Testis (tissue), 2 donors: ENCODE measurements at regions not wholly inside any gene's neighbourhood (a gene's known extent, or its start where the extent isn't known, plus 50 kb on each side); places are given as distances from the start of the nearest gene placed in this dataset.

ENCODE experiments used
- POLR2A ChIP-seq: fragments of 450-650 bp; IDR thresholded peaks from one replicate; pipeline ENCODE4 v1.6.1; 2017; ENCODE audit warnings: antibody characterized with exemption, mild to moderate bottlenecking, moderate library complexity
- TF ChIP-seq, protein P1 (sequence below), 3 experiments: fragments of 450-650 bp in 2 of 3; fragments of 200-600 bp in 1 of 3; sonication (generic) in 1 of 3; IDR thresholded peaks; one replicate each; pipeline ENCODE4 v1.5.1; 2016 to 2019; ENCODE audit warnings: antibody characterized with exemption in 3 of 3, mild to moderate bottlenecking in 2 of 3, moderate library complexity in 1 of 3

GRCh38 chr1:233744779-233745513, 131.0 kb downstream of the KCNK1 start:
- TF ChIP-seq, protein P1, sequence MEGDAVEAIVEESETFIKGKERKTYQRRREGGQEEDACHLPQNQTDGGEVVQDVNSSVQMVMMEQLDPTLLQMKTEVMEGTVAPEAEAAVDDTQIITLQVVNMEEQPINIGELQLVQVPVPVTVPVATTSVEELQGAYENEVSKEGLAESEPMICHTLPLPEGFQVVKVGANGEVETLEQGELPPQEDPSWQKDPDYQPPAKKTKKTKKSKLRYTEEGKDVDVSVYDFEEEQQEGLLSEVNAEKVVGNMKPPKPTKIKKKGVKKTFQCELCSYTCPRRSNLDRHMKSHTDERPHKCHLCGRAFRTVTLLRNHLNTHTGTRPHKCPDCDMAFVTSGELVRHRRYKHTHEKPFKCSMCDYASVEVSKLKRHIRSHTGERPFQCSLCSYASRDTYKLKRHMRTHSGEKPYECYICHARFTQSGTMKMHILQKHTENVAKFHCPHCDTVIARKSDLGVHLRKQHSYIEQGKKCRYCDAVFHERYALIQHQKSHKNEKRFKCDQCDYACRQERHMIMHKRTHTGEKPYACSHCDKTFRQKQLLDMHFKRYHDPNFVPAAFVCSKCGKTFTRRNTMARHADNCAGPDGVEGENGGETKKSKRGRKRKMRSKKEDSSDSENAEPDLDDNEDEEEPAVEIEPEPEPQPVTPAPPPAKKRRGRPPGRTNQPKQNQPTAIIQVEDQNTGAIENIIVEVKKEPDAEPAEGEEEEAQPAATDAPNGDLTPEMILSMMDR (IDR thresholded peaks at IDR 0.05) = no peak
- TF ChIP-seq POLR2A = no peak
